H9 (cell line): ENCODE measurements at regions not wholly inside any gene's neighbourhood (a gene's known extent, or its start where the extent isn't known, plus 50 kb on each side); places are given as distances from the start of the nearest gene placed in this dataset.

Experiments
- DNase-seq: peaks from one replicate; pipeline ENCODE4 v3.0.0-alpha.2; 2017
- H2AFZ ChIP-seq: one replicate; pipeline ENCODE4 v1.6.1; 2013; ENCODE audit warnings: mild to moderate bottlenecking, low read length, control low read depth, moderate library complexity
- H2AK5ac ChIP-seq: 2 replicates; pipeline ENCODE4 v1.6.1; 2013; ENCODE audit warnings: low read length, control low read depth, mixed read lengths; ENCODE audit not compliant: insufficient read length
- H2BK120ac ChIP-seq: one replicate; pipeline ENCODE4 v1.6.1; 2013; ENCODE audit warnings: low read depth, mild to moderate bottlenecking, low read length, control low read depth, inconsistent platforms; ENCODE audit not compliant: poor library complexity, severe bottlenecking
- H2BK12ac ChIP-seq: 2 replicates; pipeline ENCODE4 v1.6.1; 2013; ENCODE audit warnings: low read length, control low read depth, mixed read lengths, low read depth; ENCODE audit not compliant: insufficient read length
- H2BK15ac ChIP-seq: 2 replicates; pipeline ENCODE4 v1.6.1; 2013; ENCODE audit warnings: low read depth, low read length, control low read depth
- H2BK20ac ChIP-seq: one replicate; pipeline ENCODE4 v1.6.1; 2013; ENCODE audit warnings: low read depth, mild to moderate bottlenecking, low read length, control low read depth, inconsistent platforms; ENCODE audit not compliant: poor library complexity, severe bottlenecking
- H2BK5ac ChIP-seq: 2 replicates; pipeline ENCODE4 v1.6.1; 2013; ENCODE audit warnings: low read length, control low read depth, mixed read lengths; ENCODE audit not compliant: insufficient read length
- H3K14ac ChIP-seq: 2 replicates; pipeline ENCODE4 v1.6.1; 2013; ENCODE audit warnings: low read length, control low read depth; ENCODE audit not compliant: insufficient read depth
- H3K18ac ChIP-seq: 2 replicates; pipeline ENCODE4 v1.6.1; 2013; ENCODE audit warnings: low read depth, mild to moderate bottlenecking, mixed read lengths, low read length, control low read depth; ENCODE audit not compliant: insufficient read length
- H3K23ac ChIP-seq: 2 replicates; pipeline ENCODE4 v1.6.1; 2013; ENCODE audit warnings: low read length, control low read depth, mixed read lengths, low read depth; ENCODE audit not compliant: insufficient read length
- H3K23me2 ChIP-seq: 2 replicates; pipeline ENCODE4 v1.6.1; 2013; ENCODE audit warnings: low read depth, mild to moderate bottlenecking, mixed read lengths, low read length, control low read depth; ENCODE audit not compliant: insufficient read length, poor library complexity, severe bottlenecking
- H3K27ac ChIP-seq: 2 replicates; pipeline ENCODE4 v1.5.1; 2013; ENCODE audit warnings: low read length, control low read depth, mixed read lengths, low read depth; ENCODE audit not compliant: insufficient read length
- H3K27me3 ChIP-seq: 2 replicates; pipeline ENCODE4 v1.6.1; 2013; ENCODE audit warnings: low read length, control low read depth, inconsistent platforms; ENCODE audit not compliant: insufficient read depth
- H3K4ac ChIP-seq: 2 replicates; pipeline ENCODE4 v1.6.1; 2013; ENCODE audit warnings: low read depth, mild to moderate bottlenecking, control low read depth, inconsistent platforms, low read length, moderate library complexity
- H3K4me1 ChIP-seq: 2 replicates; pipeline ENCODE4 v1.6.1; 2013; ENCODE audit warnings: low read length, control low read depth, inconsistent platforms; ENCODE audit not compliant: insufficient read depth
- H3K4me2 ChIP-seq: 2 replicates; pipeline ENCODE4 v1.6.1; 2013; ENCODE audit warnings: low read length, control low read depth, mixed read lengths; ENCODE audit not compliant: insufficient read length, insufficient read depth
- H3K56ac ChIP-seq: 2 replicates; pipeline ENCODE4 v1.6.1; 2013; ENCODE audit warnings: low read depth, mild to moderate bottlenecking, mixed read lengths, low read length, control low read depth; ENCODE audit not compliant: insufficient read length
- H3K79me1 ChIP-seq: 2 replicates; pipeline ENCODE4 v1.6.1; 2013; ENCODE audit warnings: low read depth, mild to moderate bottlenecking, moderate library complexity, low read length, control low read depth, inconsistent platforms; ENCODE audit not compliant: insufficient read depth, poor library complexity, severe bottlenecking
- H3K79me2 ChIP-seq: 2 replicates; pipeline ENCODE4 v1.6.1; 2013; ENCODE audit warnings: low read length, control low read depth, inconsistent platforms; ENCODE audit not compliant: insufficient read depth
- H3K9ac ChIP-seq: 2 replicates; pipeline ENCODE4 v1.6.1; 2013; ENCODE audit warnings: low read length, control low read depth, mixed read lengths; ENCODE audit not compliant: insufficient read length; ENCODE audit errors: extremely low read depth
- H3K9me3 ChIP-seq: one replicate; pipeline ENCODE4 v1.6.1; 2013; ENCODE audit warnings: low read depth, low read length, inconsistent platforms; ENCODE audit not compliant: control insufficient read depth
- H3T11ph ChIP-seq: one replicate; pipeline ENCODE4 v1.6.1; 2013; ENCODE audit warnings: mild to moderate bottlenecking, low read length, control low read depth, inconsistent platforms
- H4K20me1 ChIP-seq: one replicate; pipeline ENCODE4 v1.6.1; 2013; ENCODE audit not compliant: control insufficient read depth, insufficient read length, insufficient read depth
- H4K5ac ChIP-seq: 2 replicates; pipeline ENCODE4 v1.6.1; 2013; ENCODE audit warnings: low read depth, mild to moderate bottlenecking, mixed read lengths, low read length, control low read depth; ENCODE audit not compliant: insufficient read length
- H4K8ac ChIP-seq: replicated peaks from 2 replicates; pipeline ENCODE4 v1.6.1; 2013; ENCODE audit warnings: low read length, control low read depth, mixed read lengths, low read depth; ENCODE audit not compliant: insufficient read length
- H4K91ac ChIP-seq: 2 replicates; pipeline ENCODE4 v1.6.1; 2013; ENCODE audit warnings: low read depth, mild to moderate bottlenecking, moderate library complexity, mixed read lengths, low read length, control low read depth; ENCODE audit not compliant: insufficient read length
- H3K27ac Mint-ChIP-seq, 3 experiments: 2 replicates in 2 of 3; 3 replicates in 1 of 3; pipeline ENCODE4 v1.8.0; 2020 to 2021; ENCODE audit warnings: mixed read lengths in 3 of 3, mild to moderate bottlenecking in 1 of 3, moderate library complexity in 1 of 3
- H3K27me3 Mint-ChIP-seq: 2 replicates; pipeline ENCODE4 v1.8.0; 2021; ENCODE audit warnings: low read depth, mild to moderate bottlenecking, moderate library complexity, mixed read lengths
- H3K36me3 Mint-ChIP-seq, 3 experiments: 2 replicates in 2 of 3; 3 replicates in 1 of 3; pipeline ENCODE4 v1.8.0; 2020 to 2021; ENCODE audit warnings: low read depth in 3 of 3, mixed read lengths in 3 of 3; ENCODE audit not compliant: insufficient read depth in 1 of 3
- H3K4me1 Mint-ChIP-seq, 2 experiments: 2 replicates each; pipeline ENCODE4 v1.8.0; 2020; ENCODE audit warnings: mixed read lengths in 2 of 2
- H3K4me3 Mint-ChIP-seq, 2 experiments: 2 replicates in 1 of 2; 3 replicates in 1 of 2; pipeline ENCODE4 v1.8.0; 2020 to 2021; ENCODE audit warnings: mild to moderate bottlenecking in 2 of 2, mixed read lengths in 2 of 2, moderate library complexity in 1 of 2
- H3K9me3 Mint-ChIP-seq, 2 experiments: 2 replicates in 1 of 2; 3 replicates in 1 of 2; pipeline ENCODE4 v1.8.0; 2020; ENCODE audit warnings: mild to moderate bottlenecking in 2 of 2, mixed read lengths in 2 of 2, moderate library complexity in 1 of 2
- WGBS: extraction: QIAGEN DNeasy Blood & Tissue Kit; methylation state at CpG from one replicate; pipeline ENCODE4 v1.1.7; 2013; ENCODE audit warnings: missing lambda C conversion rate, low lambda C conversion rate, mixed read lengths; ENCODE audit not compliant: insufficient read length; ENCODE audit errors: extremely low coverage; 5-methylcytosine and 5-hydroxymethylcytosine counted together
- TF ChIP-seq, protein P1 (sequence below): fragments of 200-600 bp; sonication (generic); conservative IDR thresholded peaks from 3 replicates; pipeline ENCODE4 v1.8.0; 2021; ENCODE audit warnings: antibody characterized with exemption, mild to moderate bottlenecking

DNA sequence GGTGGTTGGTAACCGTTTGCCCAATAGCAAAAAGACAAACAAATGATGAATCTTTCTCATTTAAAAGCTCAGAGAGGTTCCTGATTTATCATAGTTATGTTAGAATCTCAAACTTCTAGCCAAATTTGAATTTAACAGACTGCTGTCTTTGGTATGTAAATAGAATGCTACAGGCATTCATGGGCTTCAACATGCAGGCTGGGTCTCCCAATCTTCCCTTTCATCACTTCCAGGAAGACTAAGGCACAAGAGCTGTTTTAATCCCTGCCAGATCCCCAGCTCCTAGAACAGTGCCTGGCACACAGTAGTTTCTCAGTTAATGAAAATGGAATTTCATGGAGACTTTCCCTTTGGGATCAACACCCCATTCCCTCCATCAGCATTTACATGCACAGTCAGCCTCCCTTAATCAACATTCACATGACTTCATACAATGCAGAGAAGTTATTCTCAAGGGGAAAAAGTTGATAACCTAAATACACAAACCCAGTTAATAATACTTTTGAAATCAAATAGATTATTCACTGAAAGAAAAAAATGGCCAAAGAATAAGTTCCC is 107.6 kb upstream of the C1QTNF7 start:
- Histone ChIP-seq H3K79me1 (no peaks in the 10 kb centered on the region), H2BK15ac (no peak overlapping the region), H3K14ac (no peak overlapping the region), H2BK12ac (no peak overlapping the region), H4K91ac (no peak overlapping the region), H2BK120ac (no peak overlapping the region), H4K5ac (no peak overlapping the region), H3K79me2 (no peaks in the 10 kb centered on the region), H3K9ac (no peak overlapping the region), H3K4me2 (no peak overlapping the region), H2BK20ac (no peak overlapping the region), H3K27me3 (no peaks in the 10 kb centered on the region), H4K20me1 (no peaks in the 10 kb centered on the region), H3K9me3 (no peaks in the 10 kb centered on the region), H3K18ac (no peak overlapping the region), H2AK5ac (no peak overlapping the region), H4K8ac (no peak overlapping the region), H3K23me2 (no peaks in the 10 kb centered on the region), H3K27ac (no peak overlapping the region), H2BK5ac (no peak overlapping the region), H3K4me1 (peaks cover 10% of the 10 kb centered on the region; the same call in 1 of the 2 replicates), H3K23ac (no peak overlapping the region), H3K4ac (no peak overlapping the region), H2AFZ (no peak overlapping the region), H3T11ph (no peak overlapping the region), H3K56ac (no peak overlapping the region)
- no peaks in the 10 kb centered on the region for H3K27me3 Mint-ChIP-seq
- 0 out of 5 replicates have a peak, but pooled peaks cover 0 to 2% of the 10 kb centered on the region in 2 experiments for H3K9me3 Mint-ChIP-seq
- H3K4me3 Mint-ChIP-seq = no peak overlapping the region
- no peak for DNase-seq
- peaks cover 14 to 16% of the 10 kb centered on the region in 2 experiments for H3K4me1 Mint-ChIP-seq
- TF ChIP-seq, protein P1, sequence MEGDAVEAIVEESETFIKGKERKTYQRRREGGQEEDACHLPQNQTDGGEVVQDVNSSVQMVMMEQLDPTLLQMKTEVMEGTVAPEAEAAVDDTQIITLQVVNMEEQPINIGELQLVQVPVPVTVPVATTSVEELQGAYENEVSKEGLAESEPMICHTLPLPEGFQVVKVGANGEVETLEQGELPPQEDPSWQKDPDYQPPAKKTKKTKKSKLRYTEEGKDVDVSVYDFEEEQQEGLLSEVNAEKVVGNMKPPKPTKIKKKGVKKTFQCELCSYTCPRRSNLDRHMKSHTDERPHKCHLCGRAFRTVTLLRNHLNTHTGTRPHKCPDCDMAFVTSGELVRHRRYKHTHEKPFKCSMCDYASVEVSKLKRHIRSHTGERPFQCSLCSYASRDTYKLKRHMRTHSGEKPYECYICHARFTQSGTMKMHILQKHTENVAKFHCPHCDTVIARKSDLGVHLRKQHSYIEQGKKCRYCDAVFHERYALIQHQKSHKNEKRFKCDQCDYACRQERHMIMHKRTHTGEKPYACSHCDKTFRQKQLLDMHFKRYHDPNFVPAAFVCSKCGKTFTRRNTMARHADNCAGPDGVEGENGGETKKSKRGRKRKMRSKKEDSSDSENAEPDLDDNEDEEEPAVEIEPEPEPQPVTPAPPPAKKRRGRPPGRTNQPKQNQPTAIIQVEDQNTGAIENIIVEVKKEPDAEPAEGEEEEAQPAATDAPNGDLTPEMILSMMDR = no peak
- H3K36me3 Mint-ChIP-seq = no peaks in the 10 kb centered on the region
- H3K27ac Mint-ChIP-seq = no peak overlapping the region
- WGBS = no CpG with 5 or more reads among the region's 1 CpG
